ENCODE measurements at regions not wholly inside any gene's neighbourhood (a gene's known extent, or its start where the extent isn't known, plus 50 kb on each side); places are given as distances from the start of the nearest gene placed in this dataset.
"Not testable (repeated sequence)": the region's sequence is repeated elsewhere in the genome, so short reads cannot be mapped to it uniquely, and the experiment has no call there.

DNA sequence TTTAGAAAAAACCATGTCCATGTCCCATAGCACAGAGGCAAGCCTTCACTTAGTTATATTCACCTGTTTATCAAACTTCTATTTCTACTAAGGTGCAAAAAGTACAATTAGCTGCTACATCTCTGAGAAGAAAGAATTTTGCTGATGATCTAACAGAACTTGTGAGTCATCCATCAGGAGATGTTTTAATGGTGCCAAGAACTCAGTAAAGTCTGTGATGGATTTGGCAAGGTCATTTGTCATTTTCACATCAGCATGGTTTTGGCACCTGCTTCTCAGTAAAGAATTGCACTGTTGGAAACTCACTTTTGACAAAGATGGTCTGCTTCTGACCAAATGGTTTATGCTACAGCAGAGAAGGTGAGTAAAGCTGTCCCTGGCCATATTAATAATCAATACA, 195.7 kb upstream of the TMEFF2 start:
- FAIRE-seq, result no peak

DNA sequence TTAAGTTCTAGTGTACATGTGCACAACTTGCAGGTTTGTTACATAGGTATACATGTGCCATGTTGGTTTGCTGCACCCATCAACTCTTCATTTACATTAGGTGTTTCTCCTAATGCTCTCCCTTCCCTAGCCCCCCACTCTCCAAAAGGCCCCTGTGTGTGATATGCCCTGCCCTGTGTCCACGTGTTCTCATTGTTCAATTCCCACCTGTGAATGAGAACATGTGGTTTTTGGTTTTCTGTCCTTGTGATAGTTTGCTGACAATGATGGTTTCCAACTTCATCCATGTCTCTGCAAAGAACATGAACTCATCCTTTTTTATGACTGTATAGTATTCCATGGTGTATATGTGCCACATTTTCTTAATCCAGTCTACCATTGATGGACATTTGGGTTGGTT, 189.5 kb upstream of the TMEFF2 start:
- H3K4me2 ChIP-seq (ENCODE audit: control insufficient read depth, insufficient read depth); H3K27me3 ChIP-seq (replicated peaks in 1 of 2; ENCODE audit: control insufficient read depth in 2 of 2, insufficient read depth in 2 of 2, low read length in 1 of 2); H3K4me1 ChIP-seq (ENCODE audit: control insufficient read depth, insufficient read depth, low read length); ATAC-seq; RAD21 ChIA-PET (ENCODE audit: unreplicated experiment); H3K9me3 ChIP-seq (replicated peaks; ENCODE audit: control insufficient read depth, insufficient read depth, low read length); SMC1A ChIA-PET (ENCODE audit: uncharacterized antibody, unreplicated experiment); H3K9ac ChIP-seq (ENCODE audit: control insufficient read depth, insufficient read depth, low read length); in situ Hi-C loops (cut with MboI); BruUV-seq (replicated peaks); FAIRE-seq; H3K4me3 ChIP-seq; H2AFZ ChIP-seq (ENCODE audit: control insufficient read depth, low read depth, low read length); intact Hi-C loops (cut with micrococcal nuclease; ENCODE audit: unreplicated experiment); H3K36me3 ChIP-seq (ENCODE audit: control insufficient read depth in 2 of 2, insufficient read depth in 2 of 2, low read length in 1 of 2); DNase-seq (ENCODE audit: low read depth, low spot score); H3K27ac ChIP-seq (ENCODE audit: control insufficient read depth, insufficient read depth); H4K20me1 ChIP-seq (ENCODE audit: control insufficient read depth, insufficient read depth); H3K79me2 ChIP-seq (ENCODE audit: control insufficient read depth, insufficient read depth, low read length); CTCF ChIA-PET; POLR2A ChIA-PET: not testable (repeated sequence)
- 0% methylated on average over 1 of the region's 1 CpG for WGBS (ENCODE audit: insufficient coverage, insufficient replicate concordance, low lambda C conversion rate, missing lambda C conversion rate)

More for the DNA sequence above, 195.7 kb upstream of the TMEFF2 start:
- intact Hi-C loops (cut with micrococcal nuclease; ENCODE audit: unreplicated experiment), result no loop called here
- ChIA-PET CTCF (no interaction called here), RAD21 (ENCODE audit: unreplicated experiment) (no interaction called here), POLR2A (no interaction called here), SMC1A (ENCODE audit: uncharacterized antibody, unreplicated experiment) (interaction anchor here (1.2 kb wide), 1 partner anchor 9 kb away, joined by 3 read pairs; no protein-coding TSS in a partner anchor)
- no peak for DNase-seq (ENCODE audit: low read depth, low spot score)
- no peak for ATAC-seq
- no peaks in the 10 kb centered on the region for H3K79me2 ChIP-seq (ENCODE audit: control insufficient read depth, insufficient read depth, low read length)
- no peak overlapping the region for H2AFZ ChIP-seq (ENCODE audit: control insufficient read depth, low read depth, low read length)
- H3K9me3 ChIP-seq (replicated peaks; ENCODE audit: control insufficient read depth, insufficient read depth, low read length), result no peaks in the 10 kb centered on the region
- H3K4me3 ChIP-seq, result no peak overlapping the region
- H3K27me3 ChIP-seq (replicated peaks in 1 of 2; ENCODE audit: control insufficient read depth in 2 of 2, insufficient read depth in 2 of 2, low read length in 1 of 2), result no peaks in the 10 kb centered on the region
- in situ Hi-C loops (cut with MboI), result no loop called here
- no peak overlapping the region for H3K9ac ChIP-seq (ENCODE audit: control insufficient read depth, insufficient read depth, low read length)
- no peaks in the 10 kb centered on the region for H4K20me1 ChIP-seq (ENCODE audit: control insufficient read depth, insufficient read depth)
- no peak for TF ChIP-seq SP1 (IDR thresholded peaks at IDR 0.05; ENCODE audit: low read depth, low read length)
- TF ChIP-seq PAX8 (IDR thresholded peaks at IDR 0.05), result no peak
- no peak for TF ChIP-seq TARDBP (IDR thresholded peaks at IDR 0.05; ENCODE audit: borderline replicate concordance)
- TF ChIP-seq, protein P1, sequence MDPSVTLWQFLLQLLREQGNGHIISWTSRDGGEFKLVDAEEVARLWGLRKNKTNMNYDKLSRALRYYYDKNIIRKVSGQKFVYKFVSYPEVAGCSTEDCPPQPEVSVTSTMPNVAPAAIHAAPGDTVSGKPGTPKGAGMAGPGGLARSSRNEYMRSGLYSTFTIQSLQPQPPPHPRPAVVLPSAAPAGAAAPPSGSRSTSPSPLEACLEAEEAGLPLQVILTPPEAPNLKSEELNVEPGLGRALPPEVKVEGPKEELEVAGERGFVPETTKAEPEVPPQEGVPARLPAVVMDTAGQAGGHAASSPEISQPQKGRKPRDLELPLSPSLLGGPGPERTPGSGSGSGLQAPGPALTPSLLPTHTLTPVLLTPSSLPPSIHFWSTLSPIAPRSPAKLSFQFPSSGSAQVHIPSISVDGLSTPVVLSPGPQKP (IDR thresholded peaks at IDR 0.05; ENCODE audit: low read depth, low read length), result no peak
- TF ChIP-seq KAT2A (conservative IDR thresholded peaks at IDR 0.05; ENCODE audit: control insufficient read depth, low read depth, low read length), result no peak
- no peak for TF ChIP-seq KLF5 (IDR thresholded peaks at IDR 0.05; ENCODE audit: partially characterized antibody)
- TF ChIP-seq SREBF1 (IDR thresholded peaks at IDR 0.05; ENCODE audit: low read length), result no peak
- no peak for TF ChIP-seq NR2F1 (conservative IDR thresholded peaks at IDR 0.05)
- TF ChIP-seq CREM (IDR thresholded peaks at IDR 0.05; ENCODE audit: low read depth), result no peak
- TF ChIP-seq SREBF2 (IDR thresholded peaks at IDR 0.05; ENCODE audit: low read length), result no peak
- no peak for TF ChIP-seq IRF4 (IDR thresholded peaks at IDR 0.05; ENCODE audit: low read depth, low read length)
- no peak for TF ChIP-seq POLR2A (IDR thresholded peaks at IDR 0.05; ENCODE audit: low read depth, low read length)
- TF ChIP-seq SRF (IDR thresholded peaks at IDR 0.05; ENCODE audit: low read depth in 2 of 2, low read length in 2 of 2), result no peak
- TF ChIP-seq, protein P2, sequence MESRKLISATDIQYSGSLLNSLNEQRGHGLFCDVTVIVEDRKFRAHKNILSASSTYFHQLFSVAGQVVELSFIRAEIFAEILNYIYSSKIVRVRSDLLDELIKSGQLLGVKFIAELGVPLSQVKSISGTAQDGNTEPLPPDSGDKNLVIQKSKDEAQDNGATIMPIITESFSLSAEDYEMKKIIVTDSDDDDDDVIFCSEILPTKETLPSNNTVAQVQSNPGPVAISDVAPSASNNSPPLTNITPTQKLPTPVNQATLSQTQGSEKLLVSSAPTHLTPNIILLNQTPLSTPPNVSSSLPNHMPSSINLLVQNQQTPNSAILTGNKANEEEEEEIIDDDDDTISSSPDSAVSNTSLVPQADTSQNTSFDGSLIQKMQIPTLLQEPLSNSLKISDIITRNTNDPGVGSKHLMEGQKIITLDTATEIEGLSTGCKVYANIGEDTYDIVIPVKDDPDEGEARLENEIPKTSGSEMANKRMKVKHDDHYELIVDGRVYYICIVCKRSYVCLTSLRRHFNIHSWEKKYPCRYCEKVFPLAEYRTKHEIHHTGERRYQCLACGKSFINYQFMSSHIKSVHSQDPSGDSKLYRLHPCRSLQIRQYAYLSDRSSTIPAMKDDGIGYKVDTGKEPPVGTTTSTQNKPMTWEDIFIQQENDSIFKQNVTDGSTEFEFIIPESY (IDR thresholded peaks at IDR 0.05), result no peak
- no peak for TF ChIP-seq CBX3 (IDR thresholded peaks at IDR 0.05; ENCODE audit: borderline replicate concordance, low read depth)
- TF ChIP-seq HDGF (IDR thresholded peaks at IDR 0.05), result no peak
- TF ChIP-seq MYC (IDR thresholded peaks at IDR 0.05; ENCODE audit: insufficient read depth, insufficient read length, insufficient replicate concordance, low read length, severe bottlenecking), result no peak
- no peaks in the 10 kb centered on the region for H3K36me3 ChIP-seq (ENCODE audit: control insufficient read depth in 2 of 2, insufficient read depth in 2 of 2, low read length in 1 of 2)
- no peaks in the 10 kb centered on the region for H3K4me1 ChIP-seq (ENCODE audit: control insufficient read depth, insufficient read depth, low read length)
- H3K4me2 ChIP-seq (ENCODE audit: control insufficient read depth, insufficient read depth), result no peak overlapping the region
- no peak overlapping the region for H3K27ac ChIP-seq (ENCODE audit: control insufficient read depth, insufficient read depth)
- no TSS peak for BruUV-seq (replicated peaks)

All from GM12878 (cell line).